ENCODE measurements at regions not wholly inside any gene's neighbourhood (a gene's known extent, or its start where the extent isn't known, plus 50 kb on each side); places are given as distances from the start of the nearest gene placed in this dataset.

DNA sequence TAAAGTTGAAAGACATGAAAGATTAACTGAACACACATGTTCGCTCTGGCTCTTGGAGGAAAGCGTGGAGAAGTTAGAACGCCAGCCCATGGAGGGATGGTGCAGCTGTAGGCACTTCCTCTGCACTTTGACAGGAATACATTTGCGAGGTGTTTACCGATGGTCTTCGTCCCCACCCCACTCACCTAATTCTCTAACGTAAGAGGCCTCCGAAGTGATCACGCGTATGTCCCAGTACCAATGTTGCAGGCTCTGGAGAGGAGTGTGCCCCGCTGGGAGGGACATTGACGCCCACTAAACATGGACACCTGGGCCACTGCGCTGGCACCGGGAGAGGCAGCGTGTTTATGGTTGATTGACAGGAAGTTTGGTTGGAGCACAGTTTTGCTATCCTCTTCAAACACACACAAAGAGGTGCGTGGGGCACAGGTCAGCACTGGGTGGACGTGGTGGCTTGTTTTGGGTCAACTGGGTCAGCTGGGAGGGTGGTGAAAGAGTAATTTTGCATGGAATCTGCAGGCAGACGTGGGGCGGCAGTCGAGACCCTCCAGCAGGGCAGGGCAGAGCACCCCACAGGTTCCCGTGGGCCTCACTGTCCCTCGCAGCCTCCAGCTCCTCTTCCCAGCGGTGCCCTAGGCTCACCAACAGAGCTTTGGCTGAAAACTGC, 110.1 kb downstream of the DLL1 start:
- TF ChIP-seq POLR2AphosphoS5 (IDR thresholded peaks at IDR 0.05; ENCODE audit: low read depth, low read length) (no peak), SPI1 (IDR thresholded peaks at IDR 0.05; ENCODE audit: low read depth, low read length) (no peak), PAX5 (IDR thresholded peaks at IDR 0.05; ENCODE audit: insufficient read depth, low read length, severe bottlenecking) (no peak), TAF1 (IDR thresholded peaks at IDR 0.05; ENCODE audit: low read depth, low read length) (no peak), POU2F2 (IDR thresholded peaks at IDR 0.05; ENCODE audit: low read depth, low read length) (no peak), POLR2A (IDR thresholded peaks at IDR 0.05; ENCODE audit: low read depth, low read length) (no peak)
- no peak for FAIRE-seq
- no peak for DNase-seq (ENCODE audit: insufficient read length, low spot score)

DNA sequence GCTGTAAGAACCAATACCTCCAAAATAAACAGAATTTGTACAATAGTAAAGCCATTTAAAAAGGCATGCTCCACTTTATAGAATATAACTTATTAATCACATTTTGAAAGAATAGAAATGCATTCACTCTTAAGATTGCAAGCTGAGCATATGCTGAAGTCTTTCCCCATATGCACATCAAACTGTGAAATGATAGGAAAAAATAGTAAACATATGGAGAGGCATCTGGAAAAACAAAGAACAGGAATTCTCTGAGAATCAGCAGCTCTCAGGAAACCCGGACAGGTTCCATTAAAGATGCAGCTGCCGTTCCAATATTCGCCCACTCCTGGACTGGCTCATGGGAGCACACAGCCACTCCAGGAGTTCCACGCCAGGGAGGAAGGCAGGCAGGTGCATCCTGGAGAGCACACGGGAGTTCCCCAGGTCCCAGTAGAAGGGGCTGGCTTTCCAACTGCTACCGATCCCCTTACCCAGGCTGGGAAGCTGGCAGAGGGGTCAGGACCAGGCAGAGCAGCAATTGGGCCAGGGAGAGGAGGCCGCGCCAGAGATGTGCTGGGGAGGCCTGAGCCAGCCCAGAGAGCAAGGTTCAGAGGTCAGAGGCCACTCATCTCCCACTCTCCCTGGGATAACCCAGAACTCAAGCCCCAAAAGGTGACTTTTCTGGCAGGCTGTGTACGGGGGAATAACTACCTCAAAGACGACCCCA, 111.1 kb downstream of the DLL1 start:
- no peak for TF ChIP-seq POU2F2 (IDR thresholded peaks at IDR 0.05; ENCODE audit: low read depth, low read length)
- no peak for TF ChIP-seq SPI1 (IDR thresholded peaks at IDR 0.05; ENCODE audit: low read depth, low read length)
- no peak for TF ChIP-seq TAF1 (IDR thresholded peaks at IDR 0.05; ENCODE audit: low read depth, low read length)
- TF ChIP-seq POLR2AphosphoS5 (IDR thresholded peaks at IDR 0.05; ENCODE audit: low read depth, low read length): no peak
- no peak for TF ChIP-seq PAX5 (IDR thresholded peaks at IDR 0.05; ENCODE audit: insufficient read depth, low read length, severe bottlenecking)
- TF ChIP-seq POLR2A (IDR thresholded peaks at IDR 0.05; ENCODE audit: low read depth, low read length): no peak
- DNase-seq (ENCODE audit: insufficient read length, low spot score) (no peak), FAIRE-seq (no peak)

DNA sequence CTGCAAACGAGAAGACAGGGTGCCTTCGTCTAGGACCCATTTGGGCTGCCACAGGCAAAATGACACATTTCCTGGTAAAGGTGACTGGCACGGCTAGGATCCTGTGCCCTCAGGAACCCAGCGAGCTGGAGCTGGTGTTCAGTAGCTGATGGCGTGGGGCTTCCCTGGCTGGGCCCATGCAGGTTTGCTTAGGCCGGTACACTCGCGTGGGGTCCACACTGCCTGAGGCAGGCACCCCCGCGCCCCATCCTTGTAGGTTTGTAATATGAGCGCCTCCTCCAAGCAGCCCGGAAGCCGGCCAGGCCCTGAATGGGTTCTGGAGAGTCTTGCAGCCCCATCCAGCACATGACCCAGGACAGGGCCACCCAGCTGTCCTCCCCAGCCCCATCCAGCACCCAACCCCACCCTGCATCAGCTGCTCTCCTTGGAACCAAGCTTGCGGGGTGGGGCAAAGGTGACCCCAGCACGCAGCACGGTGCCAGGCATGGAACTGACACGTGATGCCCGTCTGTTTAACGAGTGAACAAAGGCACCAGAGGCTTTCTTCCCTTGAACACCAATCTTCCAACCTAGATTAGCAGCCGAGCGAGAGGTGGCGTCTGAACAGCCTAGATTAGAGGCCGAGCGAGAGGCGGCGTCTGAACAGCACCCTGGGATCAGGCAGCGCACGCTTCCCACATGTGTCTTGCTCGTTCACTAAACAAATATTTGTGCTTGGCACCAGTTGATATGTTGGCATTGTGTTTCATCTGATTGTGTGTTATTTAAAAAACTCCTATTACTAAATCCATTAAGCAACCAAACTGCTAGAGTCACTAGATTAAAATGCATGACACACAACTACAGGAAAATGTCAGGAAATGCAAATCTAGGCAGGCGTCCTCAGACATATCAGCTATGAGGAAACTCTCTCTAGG, 112.1 kb downstream of the DLL1 start:
- no peak for FAIRE-seq
- TF ChIP-seq POU2F2 (IDR thresholded peaks at IDR 0.05; ENCODE audit: low read depth, low read length): no peak
- TF ChIP-seq POLR2AphosphoS5 (IDR thresholded peaks at IDR 0.05; ENCODE audit: low read depth, low read length): no peak
- no peak for TF ChIP-seq SPI1 (IDR thresholded peaks at IDR 0.05; ENCODE audit: low read depth, low read length)
- TF ChIP-seq TAF1 (IDR thresholded peaks at IDR 0.05; ENCODE audit: low read depth, low read length): no peak
- no peak for TF ChIP-seq PAX5 (IDR thresholded peaks at IDR 0.05; ENCODE audit: insufficient read depth, low read length, severe bottlenecking)
- no peak for TF ChIP-seq POLR2A (IDR thresholded peaks at IDR 0.05; ENCODE audit: low read depth, low read length)
- DNase-seq (ENCODE audit: insufficient read length, low spot score): no peak

DNA sequence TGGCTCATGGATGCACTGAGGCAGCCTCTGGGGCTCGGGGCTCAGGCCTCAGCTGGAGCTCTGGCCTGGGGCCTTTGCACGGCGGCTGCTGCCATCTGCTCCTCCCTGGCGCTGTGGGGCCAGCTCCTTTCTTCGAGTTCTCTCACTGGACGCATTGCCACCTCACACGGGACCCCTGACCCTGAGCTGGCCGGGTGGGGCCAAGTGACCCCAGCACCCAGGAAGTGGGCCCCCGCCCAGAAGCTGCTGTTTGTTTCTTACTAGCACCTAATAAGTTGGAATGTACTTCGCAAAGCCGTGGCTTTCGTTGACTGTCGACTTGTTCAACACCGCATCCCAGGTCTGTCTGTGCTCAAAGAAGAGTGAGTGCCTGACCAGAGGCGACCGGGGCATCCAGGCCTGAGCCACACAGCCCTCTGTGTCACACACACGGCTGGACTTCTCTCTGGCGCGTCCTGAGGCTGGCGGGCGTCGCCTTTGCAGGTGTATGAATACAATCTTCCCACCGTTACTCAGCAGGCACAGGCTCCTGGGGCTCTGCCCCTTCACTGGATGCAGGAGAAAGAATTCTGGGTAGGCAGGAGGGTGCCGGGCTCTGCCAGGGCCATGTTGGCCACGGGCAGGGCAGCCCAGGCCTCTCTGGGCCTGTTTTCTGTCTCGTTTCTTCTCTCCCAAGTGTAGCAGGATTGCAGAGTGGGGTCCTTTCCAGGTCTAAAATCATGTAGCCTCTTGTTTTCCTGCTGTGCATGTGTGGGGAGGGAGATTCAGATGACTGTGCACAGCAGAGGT, 112.9 kb downstream of the DLL1 start:
- DNase-seq (ENCODE audit: insufficient read length, low spot score): no peak
- TF ChIP-seq SPI1 (IDR thresholded peaks at IDR 0.05; ENCODE audit: low read depth, low read length) (no peak), TAF1 (IDR thresholded peaks at IDR 0.05; ENCODE audit: low read depth, low read length) (no peak), POLR2AphosphoS5 (IDR thresholded peaks at IDR 0.05; ENCODE audit: low read depth, low read length) (no peak), PAX5 (IDR thresholded peaks at IDR 0.05; ENCODE audit: insufficient read depth, low read length, severe bottlenecking) (no peak), POLR2A (IDR thresholded peaks at IDR 0.05; ENCODE audit: low read depth, low read length) (no peak), POU2F2 (IDR thresholded peaks at IDR 0.05; ENCODE audit: low read depth, low read length) (no peak)
- FAIRE-seq: no peak

DNA sequence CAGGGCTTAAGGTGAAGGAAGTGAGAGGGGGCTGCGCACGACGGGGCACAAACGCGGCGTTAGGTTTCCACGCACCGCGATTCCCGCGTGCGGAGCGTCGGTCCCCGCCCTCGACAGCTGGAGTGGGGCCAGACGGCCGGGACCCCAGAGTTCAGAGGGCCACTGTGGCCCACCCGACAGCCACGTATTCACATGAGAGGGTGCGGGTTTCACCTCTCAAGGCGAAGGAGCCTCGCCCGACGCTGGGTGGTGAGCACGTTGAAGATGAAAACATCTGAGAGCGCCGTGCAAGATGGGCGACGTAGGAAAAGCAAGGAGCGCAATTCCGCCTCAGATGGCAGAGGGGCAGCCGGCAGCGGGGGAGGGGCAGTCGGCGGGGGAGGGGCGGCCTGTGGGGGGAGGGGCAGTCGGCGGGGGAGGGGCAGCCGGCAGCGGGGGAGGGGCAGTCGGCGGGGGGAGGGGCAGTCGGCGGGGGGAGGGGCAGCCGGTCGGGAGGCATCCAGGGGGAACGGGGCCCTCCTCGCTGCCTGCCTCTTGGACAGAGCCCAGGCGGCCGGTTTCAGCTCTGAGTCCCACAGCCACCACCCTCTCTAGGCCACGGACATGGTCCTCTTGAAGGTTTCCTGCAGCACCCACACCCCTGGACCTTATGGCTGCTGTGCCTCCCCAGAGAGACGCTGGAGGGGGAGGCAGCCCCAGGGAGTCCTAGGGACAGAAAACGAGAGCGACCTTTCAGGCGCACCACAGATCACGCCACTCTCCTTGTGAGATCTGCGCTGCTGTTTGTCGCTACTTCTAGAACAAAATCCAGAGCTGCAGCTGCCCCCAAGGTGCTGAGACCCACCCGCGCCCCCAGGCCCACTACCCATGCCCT, 113.7 kb downstream of the DLL1 start:
- DNase-seq (ENCODE audit: insufficient read length, low spot score): no peak
- no peak for TF ChIP-seq POLR2AphosphoS5 (IDR thresholded peaks at IDR 0.05; ENCODE audit: low read depth, low read length)
- no peak for TF ChIP-seq TAF1 (IDR thresholded peaks at IDR 0.05; ENCODE audit: low read depth, low read length)
- TF ChIP-seq PAX5 (IDR thresholded peaks at IDR 0.05; ENCODE audit: insufficient read depth, low read length, severe bottlenecking): no peak
- no peak for TF ChIP-seq POU2F2 (IDR thresholded peaks at IDR 0.05; ENCODE audit: low read depth, low read length)
- no peak for FAIRE-seq

DNA sequence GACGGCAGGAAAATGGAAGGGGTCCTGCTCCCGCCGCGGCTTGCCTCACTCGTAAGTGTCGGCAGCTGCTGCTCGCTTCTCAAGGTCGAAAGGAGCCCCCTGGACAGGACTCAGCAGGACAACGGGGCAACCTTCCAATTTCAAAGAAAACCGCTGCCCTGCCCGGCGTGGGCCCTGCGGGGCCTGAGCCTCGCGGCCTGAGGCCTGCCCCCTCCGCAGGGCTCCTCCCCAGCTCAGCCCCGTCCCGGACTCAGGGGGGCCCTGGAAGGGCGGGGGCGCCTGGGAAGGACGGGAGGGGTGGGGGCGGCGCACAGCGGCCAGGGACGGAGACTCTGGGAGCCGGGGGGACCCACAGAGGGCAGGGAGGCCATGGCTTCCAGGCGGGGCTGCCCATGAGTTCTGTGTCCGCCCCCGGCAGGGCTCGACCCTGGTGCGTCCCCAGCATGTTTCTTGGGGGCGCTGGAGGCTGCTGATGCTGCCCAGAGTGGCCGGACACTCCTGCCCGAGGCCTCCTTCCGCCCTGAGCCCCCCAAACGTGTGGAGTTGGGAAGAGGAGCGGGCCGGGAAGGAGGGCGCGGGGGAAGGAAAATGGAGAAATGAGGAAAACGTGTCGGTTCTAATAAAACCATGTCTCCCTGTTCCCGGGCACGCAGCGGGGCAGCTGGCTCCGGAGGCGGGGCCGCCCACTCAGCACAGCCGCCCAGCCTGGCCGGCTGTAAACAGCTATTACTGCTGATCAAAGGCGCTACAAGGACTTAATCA, 114.6 kb downstream of the DLL1 start:
- FAIRE-seq: no peak
- DNase-seq (ENCODE audit: insufficient read length, low spot score): no peak

DNA sequence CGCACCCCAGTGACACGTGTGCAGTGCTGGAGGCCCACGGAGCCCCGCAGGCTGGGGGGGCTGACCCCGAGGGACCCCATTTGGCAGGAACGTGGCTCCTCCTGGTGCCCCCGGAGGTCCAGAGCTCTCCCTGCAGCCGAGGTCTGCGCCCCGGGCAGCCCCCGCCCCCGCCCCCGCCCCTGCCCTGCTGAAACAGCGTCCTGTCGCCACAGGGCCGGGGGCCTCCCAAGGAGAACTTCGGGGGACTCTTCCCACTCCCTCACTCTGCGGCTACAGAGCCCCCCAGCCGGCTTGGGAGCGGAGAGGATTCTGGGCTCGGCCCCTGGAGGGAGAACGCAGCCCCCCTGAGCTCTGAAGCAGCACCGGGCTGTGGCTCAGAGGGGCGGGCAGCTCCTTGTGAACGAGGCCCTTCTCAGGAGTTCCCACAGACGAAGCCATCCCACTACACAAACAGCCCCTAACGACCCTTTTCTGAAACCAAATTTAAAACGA, 115.2 kb downstream of the DLL1 start:
- FAIRE-seq: no peak
- no peak for DNase-seq (ENCODE audit: insufficient read length, low spot score)
- TF ChIP-seq SPI1 (IDR thresholded peaks at IDR 0.05; ENCODE audit: low read depth, low read length) (no peak), TAF1 (IDR thresholded peaks at IDR 0.05; ENCODE audit: low read depth, low read length) (no peak), POU2F2 (IDR thresholded peaks at IDR 0.05; ENCODE audit: low read depth, low read length) (no peak), POLR2A (IDR thresholded peaks at IDR 0.05; ENCODE audit: low read depth, low read length) (no peak), PAX5 (IDR thresholded peaks at IDR 0.05; ENCODE audit: insufficient read depth, low read length, severe bottlenecking) (no peak), POLR2AphosphoS5 (IDR thresholded peaks at IDR 0.05; ENCODE audit: low read depth, low read length) (no peak)

More for the DNA sequence above, 114.6 kb downstream of the DLL1 start:
- TF ChIP-seq POLR2AphosphoS5 (IDR thresholded peaks at IDR 0.05; ENCODE audit: low read depth, low read length): no peak
- no peak for TF ChIP-seq PAX5 (IDR thresholded peaks at IDR 0.05; ENCODE audit: insufficient read depth, low read length, severe bottlenecking)
- no peak for TF ChIP-seq POLR2A (IDR thresholded peaks at IDR 0.05; ENCODE audit: low read depth, low read length)
- TF ChIP-seq SPI1 (IDR thresholded peaks at IDR 0.05; ENCODE audit: low read depth, low read length): no peak
- TF ChIP-seq TAF1 (IDR thresholded peaks at IDR 0.05; ENCODE audit: low read depth, low read length): no peak
- TF ChIP-seq POU2F2 (IDR thresholded peaks at IDR 0.05; ENCODE audit: low read depth, low read length): no peak
